ENCODE measurements at regions not wholly inside any gene's neighbourhood (a gene's known extent, or its start where the extent isn't known, plus 50 kb on each side); places are given as distances from the start of the nearest gene placed in this dataset.

- H3K27ac ChIP-seq (ENCODE audit: low read depth in 1 of 2, low read length in 2 of 2): no peak overlapping the region
- DNase-seq: no peak
- no peaks in the 10 kb centered on the region for H3K27me3 ChIP-seq (ENCODE audit: control insufficient read depth in 2 of 2, insufficient read depth in 2 of 2, low read length in 2 of 2)
- H2AFZ ChIP-seq (ENCODE audit: insufficient read depth, low read depth, low read length, poor library complexity, severe bottlenecking): no peak overlapping the region
- H3K4me1 ChIP-seq (ENCODE audit: control insufficient read depth in 1 of 2, insufficient read depth in 2 of 2, low read length in 2 of 2): no peaks in the 10 kb centered on the region
- intact Hi-C loops (cut with micrococcal nuclease): no loop called here
- Mint-ChIP-seq H3K27me3 (ENCODE audit: low read depth in 3 of 3) (peaks cover 0 to 3% (median 0%) of the 10 kb centered on the region in 3 donors), H3K27ac (no peak overlapping the region), H3K4me3 (no peak overlapping the region), H3K36me3 (no peaks in the 10 kb centered on the region), H3K9me3 (peaks cover 0 to 4% (median 0%) of the 10 kb centered on the region in 7 donors), H3K4me1 (no peaks in the 10 kb centered on the region)
- H3K79me2 ChIP-seq (ENCODE audit: insufficient read depth, low read length): no peaks in the 10 kb centered on the region
- H3K9me3 ChIP-seq (replicated peaks in 1 of 2; ENCODE audit: control insufficient read depth in 1 of 2, insufficient read depth in 1 of 2, low read length in 2 of 2): no peaks in the 10 kb centered on the region
- H4K20me1 ChIP-seq (ENCODE audit: insufficient read depth, low read length): no peaks in the 10 kb centered on the region
- no peak for TF ChIP-seq CTCF (IDR thresholded peaks at IDR 0.05)
- no peak overlapping the region for H3K9ac ChIP-seq (ENCODE audit: insufficient read depth, low read length, poor library complexity, severe bottlenecking)
- no peak overlapping the region for H3K4me2 ChIP-seq (replicated peaks; ENCODE audit: extremely low read depth, low read length, poor library complexity, severe bottlenecking)
- H3K36me3 ChIP-seq (replicated peaks in 1 of 2; ENCODE audit: control insufficient read depth in 1 of 2, insufficient read depth in 2 of 2, low read length in 2 of 2): no peaks in the 10 kb centered on the region
- H3K4me3 ChIP-seq (replicated peaks in 1 of 3; ENCODE audit: low read depth in 2 of 3, low read length in 3 of 3): no peak overlapping the region
- 100% methylated on average over 3 of the region's 10 CpGs for WGBS (ENCODE audit: insufficient coverage)
Measured at GRCh38 chr6:142637624-142638351, 307.2 kb downstream of the HIVEP2 start.

GRCh38 chr6:142642651-142643050 lies 302.3 kb downstream of the HIVEP2 start:
- Histone ChIP-seq H2AFZ (ENCODE audit: insufficient read depth, low read depth, low read length, poor library complexity, severe bottlenecking) (no peak overlapping the region), H3K4me1 (ENCODE audit: control insufficient read depth in 1 of 2, insufficient read depth in 2 of 2, low read length in 2 of 2) (no peaks in the 10 kb centered on the region), H3K4me3 (replicated peaks in 1 of 3; ENCODE audit: low read depth in 2 of 3, low read length in 3 of 3) (no peak overlapping the region), H3K79me2 (ENCODE audit: insufficient read depth, low read length) (no peaks in the 10 kb centered on the region), H3K9ac (ENCODE audit: insufficient read depth, low read length, poor library complexity, severe bottlenecking) (no peak overlapping the region), H3K4me2 (replicated peaks; ENCODE audit: extremely low read depth, low read length, poor library complexity, severe bottlenecking) (no peak overlapping the region), H4K20me1 (ENCODE audit: insufficient read depth, low read length) (no peaks in the 10 kb centered on the region), H3K27ac (ENCODE audit: low read depth in 1 of 2, low read length in 2 of 2) (no peak overlapping the region), H3K27me3 (ENCODE audit: control insufficient read depth in 2 of 2, insufficient read depth in 2 of 2, low read length in 2 of 2) (no peaks in the 10 kb centered on the region), H3K36me3 (replicated peaks in 1 of 2; ENCODE audit: control insufficient read depth in 1 of 2, insufficient read depth in 2 of 2, low read length in 2 of 2) (no peaks in the 10 kb centered on the region), H3K9me3 (replicated peaks in 1 of 2; ENCODE audit: control insufficient read depth in 1 of 2, insufficient read depth in 1 of 2, low read length in 2 of 2) (no peaks in the 10 kb centered on the region)
- no CpG with 5 or more reads among the region's 1 CpG for WGBS (ENCODE audit: insufficient coverage)
- intact Hi-C loops (cut with micrococcal nuclease): no loop called here
- no peak for TF ChIP-seq CTCF (IDR thresholded peaks at IDR 0.05)
- no peak overlapping the region for H3K4me3 Mint-ChIP-seq
- no peak overlapping the region for H3K27ac Mint-ChIP-seq
- peaks cover 1 to 7% (median 2%) of the 10 kb centered on the region in 3 donors for H3K27me3 Mint-ChIP-seq (ENCODE audit: low read depth in 3 of 3)
- DNase-seq: no peak
- H3K4me1 Mint-ChIP-seq: no peaks in the 10 kb centered on the region
- no peaks in the 10 kb centered on the region for H3K36me3 Mint-ChIP-seq
- peaks cover 0 to 2% (median 0%) of the 10 kb centered on the region in 7 donors for H3K9me3 Mint-ChIP-seq

Measured in CD14-positive monocyte (primary cell).